HG03135 (cell line): ENCODE measurements at regions not wholly inside any gene's neighbourhood (a gene's known extent, or its start where the extent isn't known, plus 50 kb on each side); places are given as distances from the start of the nearest gene placed in this dataset.
"Not testable (repeated sequence)": the region's sequence is repeated elsewhere in the genome, so short reads cannot be mapped to it uniquely, and the experiment has no call there.

ENCODE experiments used
- ATAC-seq: cut with Tn5 transposase; IDR thresholded peaks from one replicate; pipeline ENCODE4 v1.9.1; 2021; ENCODE audit warnings: mild to moderate bottlenecking, moderate library complexity; ENCODE audit not compliant: unreplicated experiment

DNA sequence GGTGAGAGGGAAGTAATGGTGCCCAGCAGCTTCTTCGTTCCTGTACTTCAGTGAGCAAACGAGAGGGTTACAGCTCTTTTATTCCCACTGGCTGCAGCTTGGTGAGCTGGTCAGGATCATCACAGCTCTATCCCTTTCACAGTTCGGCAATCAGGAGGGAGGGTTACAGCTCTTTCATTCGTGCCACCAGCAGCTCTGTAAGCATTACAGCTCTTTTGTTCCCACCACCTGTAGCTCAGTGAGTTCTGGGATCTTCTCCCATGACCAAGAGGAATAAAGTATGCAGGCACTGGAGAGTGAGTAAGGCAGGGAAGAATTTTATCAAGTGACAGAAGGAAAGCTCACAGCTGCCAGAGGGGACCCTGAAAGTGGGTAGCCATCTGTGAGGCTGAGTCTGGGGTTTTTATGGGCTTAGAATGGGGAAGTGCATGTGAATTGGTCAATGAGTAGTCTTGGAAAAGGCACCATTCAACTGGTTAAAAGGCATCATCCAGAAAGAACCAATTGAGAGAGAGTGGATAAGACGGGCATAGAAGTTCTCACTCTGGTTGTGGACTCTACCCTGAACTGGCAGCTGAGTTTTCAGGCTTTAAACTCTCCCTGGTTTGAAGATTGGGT lies 123.7 kb downstream of the COX18 start:
- no peak for ATAC-seq

DNA sequence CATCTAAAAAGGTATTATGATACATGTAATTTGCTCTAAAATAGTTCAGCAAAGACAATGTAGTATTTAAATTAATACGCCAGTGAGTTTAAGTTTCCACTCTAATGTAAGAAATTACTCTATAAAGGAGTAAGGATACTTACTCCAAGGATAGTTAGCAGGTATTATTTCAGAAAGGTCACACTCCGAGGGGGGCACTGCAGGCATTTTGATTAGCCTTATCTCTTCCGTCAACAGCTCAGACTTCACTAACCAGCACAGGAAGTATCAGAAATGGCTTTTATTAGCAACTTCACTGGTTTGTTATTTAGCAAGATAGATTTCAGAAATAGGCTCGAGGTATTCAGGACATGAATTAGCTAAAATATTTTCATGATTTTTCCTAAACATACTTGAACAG lies 127.0 kb downstream of the COX18 start:
- no peak for ATAC-seq

DNA sequence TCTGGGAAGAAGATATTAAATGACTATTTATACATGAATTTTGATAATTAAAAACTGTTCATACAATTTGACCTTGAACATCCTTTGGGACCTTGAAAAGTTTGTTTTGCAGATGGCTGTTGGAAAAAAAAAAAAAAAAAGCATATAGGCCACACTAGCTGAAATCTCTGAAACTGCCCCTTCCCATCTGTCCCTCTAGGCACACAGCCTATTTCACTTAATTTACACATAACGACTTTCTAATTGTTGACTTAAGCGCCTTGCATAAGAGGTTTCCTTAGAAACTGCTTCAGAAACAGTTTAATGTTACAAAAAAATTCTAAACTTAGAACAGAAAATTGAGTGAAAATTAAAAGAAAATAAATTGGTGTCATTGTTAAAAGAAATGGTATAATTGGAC lies 131.0 kb downstream of the COX18 start:
- no peak for ATAC-seq

- ATAC-seq, result no peak
Observed at GRCh38 chr4:72935462-72935861, 134.1 kb downstream of the COX18 start.

DNA sequence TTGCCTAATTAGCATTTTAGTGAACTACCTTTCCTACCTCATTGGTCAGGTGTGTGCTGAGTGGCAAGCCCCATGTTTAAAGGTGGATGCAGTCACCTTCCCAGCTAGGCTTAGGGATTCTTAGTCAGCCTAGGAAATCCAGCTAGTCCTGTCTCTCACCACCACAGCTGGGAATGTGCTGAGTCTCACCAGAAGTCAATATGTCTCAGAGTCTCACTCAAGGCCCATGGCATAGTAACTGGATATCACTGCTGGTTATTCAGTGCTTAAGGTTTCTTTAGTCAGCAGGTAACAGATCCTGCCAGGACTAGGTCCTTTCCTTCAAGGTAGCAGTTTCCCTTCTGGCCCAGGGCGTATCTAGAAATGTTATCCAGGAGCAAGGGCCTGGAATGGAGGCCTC lies 136.5 kb downstream of the COX18 start:
- ATAC-seq, result no peak

DNA sequence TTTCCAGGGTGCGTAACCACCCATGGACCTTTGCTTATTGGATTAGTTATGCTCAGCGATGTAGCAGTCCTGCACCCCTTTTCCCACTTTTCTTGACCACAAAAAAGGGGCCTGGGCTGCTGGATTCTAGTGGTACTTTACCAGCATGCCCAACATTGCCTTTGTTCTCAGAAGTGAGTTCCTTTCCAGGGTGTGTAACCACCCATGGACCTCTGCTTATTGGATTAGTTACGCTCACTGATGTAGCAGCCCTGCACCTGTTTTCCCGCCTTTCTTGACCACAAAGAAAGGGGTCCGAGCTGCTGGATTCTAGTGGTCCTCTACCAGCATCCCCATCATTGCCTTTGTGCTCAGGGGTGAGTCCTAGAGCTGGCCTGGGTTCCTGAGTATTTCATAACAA lies 138.2 kb downstream of the COX18 start:
- no peak for ATAC-seq

GRCh38 chr4:72929596-72930274 lies 139.8 kb downstream of the COX18 start:
- ATAC-seq, result not testable (repeated sequence)

- ATAC-seq, result no peak
Observed at GRCh38 chr4:72924814-72925213, 144.7 kb downstream of the COX18 start.

DNA sequence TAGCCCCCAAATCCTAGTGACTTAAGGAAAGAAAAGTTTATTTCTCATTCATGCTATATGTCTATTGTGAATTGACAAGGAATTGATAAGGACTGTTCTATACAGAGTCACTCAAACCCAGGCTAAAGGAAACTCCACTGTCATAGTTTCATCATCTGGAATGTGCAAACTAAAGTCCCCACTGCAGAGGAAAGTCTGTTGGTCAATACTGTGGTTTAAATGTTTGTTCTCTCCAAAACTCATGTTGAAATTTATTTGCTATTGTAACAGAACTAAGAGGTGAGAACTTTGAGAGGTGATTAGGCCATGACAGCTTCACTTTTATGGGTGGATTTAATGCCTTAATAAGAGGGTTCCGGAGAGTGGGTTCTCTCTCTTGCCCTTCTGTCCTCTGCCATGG lies 149.6 kb downstream of the COX18 start:
- ATAC-seq, result no peak

- no peak for ATAC-seq
Observed at GRCh38 chr4:72919464-72919863, 150.1 kb downstream of the COX18 start.

- no peak for ATAC-seq
Observed at GRCh38 chr4:72918362-72918761, 151.2 kb downstream of the COX18 start.

- no peak for ATAC-seq
Observed at GRCh38 chr4:72911316-72911715, 158.2 kb downstream of the COX18 start.

GRCh38 chr4:72909461-72909860 lies 160.1 kb downstream of the COX18 start:
- no peak for ATAC-seq

GRCh38 chr4:72902354-72902753 lies 167.2 kb downstream of the COX18 start:
- ATAC-seq, result no peak

- ATAC-seq, result no peak
Observed at GRCh38 chr4:72901553-72901952, 168.0 kb downstream of the COX18 start.

GRCh38 chr4:72900952-72901351 lies 168.6 kb downstream of the COX18 start:
- ATAC-seq, result no peak

DNA sequence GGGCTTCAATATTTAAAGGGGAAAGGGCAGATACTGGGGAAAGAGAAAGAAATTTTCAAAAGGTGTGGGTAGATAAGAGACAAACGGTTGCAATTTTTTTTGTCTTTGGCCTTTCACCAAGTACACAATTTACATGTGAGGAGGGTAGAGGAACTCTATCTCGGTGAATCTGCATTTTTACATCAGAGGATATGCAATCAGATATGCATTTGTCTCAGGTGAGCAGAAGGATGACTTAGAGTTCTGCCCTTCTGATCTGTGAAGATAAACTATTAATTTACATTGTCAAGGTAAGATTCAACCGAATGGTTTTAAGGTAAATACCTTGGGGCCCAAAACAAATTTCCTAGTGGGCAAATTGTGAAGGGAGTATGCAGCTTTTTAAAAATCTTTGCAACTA lies 169.9 kb downstream of the COX18 start:
- ATAC-seq, result no peak

DNA sequence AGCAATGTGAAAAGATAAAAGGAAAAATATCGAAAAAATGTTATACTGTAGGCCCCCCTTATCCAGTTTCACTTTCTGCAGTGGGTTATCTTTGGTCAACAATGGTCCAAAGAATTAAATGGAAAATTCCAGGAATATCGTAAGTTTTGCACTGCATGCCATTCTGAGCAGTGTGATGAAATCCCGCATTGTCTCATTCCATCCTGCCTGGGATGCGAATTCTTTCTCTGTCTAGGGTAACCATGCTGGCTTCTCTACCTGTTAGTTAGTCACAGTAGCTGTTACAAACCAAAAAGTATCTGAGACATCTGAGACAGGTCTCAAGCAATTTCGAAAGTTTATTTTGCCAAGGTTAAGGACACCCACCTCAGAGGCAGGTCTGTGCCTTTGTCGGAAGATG lies 170.3 kb downstream of the COX18 start:
- no peak for ATAC-seq

DNA sequence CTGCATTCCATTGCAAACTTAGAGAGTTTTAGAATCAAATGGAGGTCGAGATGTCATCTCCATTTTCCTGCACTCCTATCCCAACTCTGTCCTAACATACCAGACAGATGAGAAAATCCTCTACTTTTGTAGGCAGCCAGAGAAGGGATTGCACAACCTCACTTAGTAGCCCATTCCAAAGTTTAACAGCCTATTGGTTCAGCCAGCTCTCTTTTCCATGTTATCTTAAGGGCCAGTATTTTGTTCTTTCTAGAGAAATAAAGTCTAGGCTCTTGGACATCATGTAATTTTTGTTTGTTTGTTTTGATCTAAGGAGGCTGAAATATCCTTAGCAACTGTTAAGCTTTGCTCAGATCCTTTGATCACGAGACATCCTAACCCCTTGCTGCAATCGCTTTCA lies 173.0 kb downstream of the COX18 start:
- no peak for ATAC-seq

- no peak for ATAC-seq
Observed at GRCh38 chr4:72895408-72895807, 174.1 kb downstream of the COX18 start.

GRCh38 chr4:72893354-72894066 lies 176.0 kb downstream of the COX18 start:
- ATAC-seq, result no peak

DNA sequence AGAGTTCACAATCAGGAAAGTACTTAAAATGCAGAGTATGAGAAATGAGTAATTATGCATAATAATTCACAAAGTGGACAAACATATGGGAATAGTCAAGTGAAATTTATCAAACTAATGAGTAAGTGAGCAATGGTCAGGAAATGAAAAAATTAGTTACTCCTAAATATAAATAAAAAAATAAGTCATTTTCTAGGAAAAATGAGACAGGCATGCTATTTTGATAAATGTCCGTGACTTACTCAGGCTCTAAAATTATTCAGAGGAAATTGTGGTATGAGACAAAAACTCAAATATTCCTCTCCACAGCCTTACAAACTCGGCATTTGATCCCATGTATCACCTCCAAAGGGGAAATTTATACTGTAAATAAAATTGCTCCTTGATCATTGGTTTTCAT lies 181.2 kb downstream of the COX18 start:
- no peak for ATAC-seq
